HepG2 (cell line): ENCODE measurements at regions not wholly inside any gene's neighbourhood (a gene's known extent, or its start where the extent isn't known, plus 50 kb on each side); places are given as distances from the start of the nearest gene placed in this dataset.

Experiments
- ATAC-seq: fragments of 200-7000 bp; cut with Tn5 transposase; 3 replicates; pipeline ENCODE4 v1.9.1; 2020; ENCODE audit warnings: mild to moderate bottlenecking, moderate library complexity
- BruUV-seq: library from RNA; stranded (reverse); fragments of 400-500 nt; replicated peaks from 2 replicates; lab custom pipeline; 2021; lab: Mats Ljungman, UMichigan
- CTCF ChIA-PET: fragments of 300-600 bp; formaldehyde crosslinking; extraction: SDS; loops from one replicate; lab custom pipeline; 2021; ENCODE audit warnings: low total read pairs, inconsistent platforms, low intra/inter-chr PET ratio; lab: Yijun Ruan, JAX
- POLR2A ChIA-PET: fragments of 350-600 bp; sonication (Branson Sonifier 250); formaldehyde crosslinking; loops from one replicate; lab custom pipeline; 2020; ENCODE audit warnings: antibody characterized with exemption, inconsistent platforms; lab: Yijun Ruan, JAX
- DNase-seq: peaks from one replicate; pipeline ENCODE4 v3.0.0-alpha.2; 2015; ENCODE audit warnings: low spot score
- FAIRE-seq: peaks from 3 replicates; lab custom pipeline; 2011; peaks lifted over from hg19 to GRCh38; lab: Jason Lieb, UNC
- H2AFZ ChIP-seq: one replicate; pipeline ENCODE4 v1.6.1; 2011; ENCODE audit warnings: low read length, inconsistent platforms
- H3K27ac ChIP-seq: fragments of 300-600 bp; 3 replicates; pipeline ENCODE4 v1.8.0; 2011; ENCODE audit warnings: mixed run types, mild to moderate bottlenecking, mixed read lengths, low read length, inconsistent platforms; ENCODE audit not compliant: insufficient read depth; ENCODE audit errors: extremely low read length
- H3K27me3 ChIP-seq, 2 experiments: fragments of 200-600 bp in 1 of 2; 2 replicates in 1 of 2; 3 replicates in 1 of 2; pipeline versions ENCODE4 v1.6.0 to v1.8.0; 2011; ENCODE audit warnings: low read length in 2 of 2, mild to moderate bottlenecking in 2 of 2, moderate library complexity in 2 of 2, inconsistent platforms in 1 of 2; ENCODE audit not compliant: insufficient read depth in 2 of 2, control insufficient read depth in 1 of 2
- H3K36me3 ChIP-seq, 2 experiments: fragments of 200-600 bp in 1 of 2; replicated peaks in 1 of 2; 2 replicates in 1 of 2; 3 replicates in 1 of 2; pipeline versions ENCODE4 v1.5.1 to v1.8.0; 2011; ENCODE audit warnings: low read length in 2 of 2, inconsistent platforms in 1 of 2; ENCODE audit not compliant: insufficient read depth in 2 of 2, control insufficient read depth in 1 of 2
- H3K4me1 ChIP-seq: 2 replicates; pipeline ENCODE4 v1.5.1; 2012; ENCODE audit warnings: low read length, inconsistent platforms; ENCODE audit not compliant: insufficient read depth
- H3K4me2 ChIP-seq: 2 replicates; pipeline ENCODE4 v1.6.0; 2011; ENCODE audit warnings: low read depth, low read length, inconsistent platforms
- H3K4me3 ChIP-seq, 3 experiments: fragments of 200-600 bp in 1 of 3; sonication (generic), shearing (Covaris generic) in 1 of 3; replicated peaks in 1 of 3; 2 replicates each; pipeline ENCODE4 v1.5.1; 2011 to 2016; ENCODE audit warnings: low read length in 3 of 3, inconsistent platforms in 2 of 3, low read depth in 2 of 3, mild to moderate bottlenecking in 2 of 3, control low read depth in 1 of 3, mixed read lengths in 1 of 3; ENCODE audit not compliant: insufficient read depth in 1 of 3
- H3K79me2 ChIP-seq: one replicate; pipeline ENCODE4 v1.6.1; 2011; ENCODE audit warnings: low read length, inconsistent platforms; ENCODE audit not compliant: insufficient read depth
- H3K9ac ChIP-seq: 2 replicates; pipeline ENCODE4 v1.6.0; 2011; ENCODE audit warnings: mild to moderate bottlenecking, low read depth, low read length, inconsistent platforms; ENCODE audit not compliant: insufficient read depth
- H3K9me3 ChIP-seq: 2 replicates; pipeline ENCODE4 v1.5.1; 2012; ENCODE audit warnings: mild to moderate bottlenecking, low read length
- H4K20me1 ChIP-seq: 2 replicates; pipeline ENCODE4 v1.6.0; 2011; ENCODE audit warnings: inconsistent platforms, mild to moderate bottlenecking, low read length, moderate library complexity; ENCODE audit not compliant: insufficient read depth
- FOXK2 ChIP-seq: fragments of 450-650 bp; IDR thresholded peaks from 2 replicates; pipeline ENCODE4 v1.6.1; 2016
- HNF4A ChIP-seq: sonication (generic); formaldehyde crosslinking; IDR thresholded peaks from 2 replicates; pipeline ENCODE4 v1.4.0; 2020; ENCODE audit warnings: missing genetic modification reagents
- HNF4G ChIP-seq, 2 experiments: sonication (generic) in 1 of 2; formaldehyde crosslinking in 1 of 2; IDR thresholded peaks; 2 replicates each; pipeline versions ENCODE4 v1.4.0 to v1.6.1; 2011 to 2020; ENCODE audit warnings: borderline replicate concordance in 2 of 2, low read depth in 2 of 2, mild to moderate bottlenecking in 2 of 2, low read length in 1 of 2, missing genetic modification reagents in 1 of 2, moderate library complexity in 1 of 2
- HOXA7 ChIP-seq: sonication (generic); formaldehyde crosslinking; IDR thresholded peaks from 2 replicates; pipeline ENCODE4 v1.8.1; 2022; ENCODE audit warnings: mild to moderate bottlenecking, missing genetic modification reagents, moderate library complexity
- MTF1 ChIP-seq: sonication (generic); formaldehyde crosslinking; IDR thresholded peaks from 2 replicates; pipeline ENCODE4 v1.5.0; 2020; ENCODE audit warnings: missing genetic modification reagents
- NFIB ChIP-seq: sonication (generic); formaldehyde crosslinking; IDR thresholded peaks from 2 replicates; pipeline ENCODE4 v1.9.0; 2021; ENCODE audit warnings: missing genetic modification reagents, mild to moderate bottlenecking, borderline replicate concordance
- NR3C1 ChIP-seq: sonication (generic); formaldehyde crosslinking; IDR thresholded peaks from 2 replicates; pipeline ENCODE4 v1.4.0; 2020; ENCODE audit warnings: missing genetic modification reagents
- RBM22 ChIP-seq: fragments of 200-400 bp; formaldehyde crosslinking; optimal IDR thresholded peaks from 2 replicates; pipeline ENCODE3; 2017; ENCODE audit warnings: mild to moderate bottlenecking, low read length, moderate library complexity
- TARDBP ChIP-seq: sonication (generic); formaldehyde crosslinking; IDR thresholded peaks from 2 replicates; pipeline ENCODE4 v1.8.0; 2022; ENCODE audit warnings: mild to moderate bottlenecking, missing genetic modification reagents
- ZNF180 ChIP-seq: sonication (generic); formaldehyde crosslinking; IDR thresholded peaks from 2 replicates; pipeline ENCODE4 v1.4.0; 2020; ENCODE audit warnings: low read depth, missing genetic modification reagents, borderline replicate concordance
- ZNF350 ChIP-seq: sonication (generic); formaldehyde crosslinking; IDR thresholded peaks from 2 replicates; pipeline ENCODE4 v1.4.0; 2020; ENCODE audit warnings: mild to moderate bottlenecking, low read depth, missing genetic modification reagents, borderline replicate concordance
- ZNF530 ChIP-seq: sonication (generic); formaldehyde crosslinking; IDR thresholded peaks from 2 replicates; pipeline ENCODE4 v1.5.0; 2020; ENCODE audit warnings: low read depth, mild to moderate bottlenecking, missing genetic modification reagents
- ZNF564 ChIP-seq: sonication (generic); formaldehyde crosslinking; IDR thresholded peaks from 2 replicates; pipeline ENCODE4 v1.8.1; 2023; ENCODE audit warnings: mild to moderate bottlenecking, missing genetic modification reagents
- WGBS: methylation state at CpG from one replicate; pipeline ENCODE4 v1.1.6; 2017; ENCODE audit warnings: low lambda C conversion rate; 5-methylcytosine and 5-hydroxymethylcytosine counted together
- in situ Hi-C: cut with HindIII; loops from 2 replicates; pipeline ENCODE4 v1.10.0; 2017; ENCODE audit warnings: low pct_unique_long_range_greater_than_20kb; ENCODE audit not compliant: extremely low pct_ligation_motif_present
- intact Hi-C: fragments of 100-400 bp; cut with micrococcal nuclease; formaldehyde crosslinking; loops from one replicate; pipeline ENCODE4 v1.10.0; 2022; ENCODE audit not compliant: unreplicated experiment
- TF ChIP-seq, protein P1 (sequence below): sonication (generic); formaldehyde crosslinking; IDR thresholded peaks from 2 replicates; pipeline ENCODE4 v1.8.0; 2023; ENCODE audit warnings: mild to moderate bottlenecking, missing genetic modification reagents
- TF ChIP-seq, protein P2 (sequence below), 2 experiments: fragments of 450-650 bp in 1 of 2; sonication (generic) in 1 of 2; formaldehyde crosslinking; IDR thresholded peaks; 2 replicates each; pipeline versions ENCODE4 v1.5.0 to v1.8.0; 2020 to 2022; ENCODE audit warnings: mild to moderate bottlenecking in 1 of 2, missing genetic modification reagents in 1 of 2
- TF ChIP-seq, protein P3 (sequence below): sonication (generic); formaldehyde crosslinking; IDR thresholded peaks from 2 replicates; pipeline ENCODE4 v1.9.0; 2021; ENCODE audit warnings: missing genetic modification reagents, borderline replicate concordance

DNA sequence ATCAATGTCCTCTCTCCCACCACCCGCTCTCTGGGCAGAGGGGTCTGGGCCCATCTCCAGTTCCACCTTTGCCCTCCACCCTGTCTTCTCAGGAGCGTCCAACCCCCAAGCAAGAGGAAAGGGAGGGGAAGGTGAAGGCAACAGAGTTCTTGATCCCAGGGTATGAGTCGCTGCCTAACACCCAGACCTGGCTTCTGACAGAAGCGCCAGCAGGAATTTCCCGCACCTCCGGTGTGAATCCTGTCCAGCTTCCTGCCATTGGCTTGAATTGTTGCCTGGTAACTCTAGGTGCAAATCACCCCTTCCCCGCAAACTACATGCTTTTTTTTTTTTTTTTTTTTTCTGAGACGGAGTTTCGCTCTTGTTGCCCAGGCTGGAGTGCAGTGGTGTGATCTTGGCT is 84.2 kb upstream of the IER5L start:
- Histone ChIP-seq H4K20me1 (no peaks in the 10 kb centered on the region), H3K36me3 (no peaks in the 10 kb centered on the region), H3K4me1 (no peaks in the 10 kb centered on the region), H2AFZ (no peak overlapping the region), H3K4me2 (no peak overlapping the region), H3K9me3 (no peaks in the 10 kb centered on the region), H3K27ac (no peak overlapping the region), H3K9ac (no peak overlapping the region), H3K4me3 (no peak overlapping the region), H3K79me2 (no peaks in the 10 kb centered on the region), H3K27me3 (peaks cover 3 to 70% of the 10 kb centered on the region in 2 experiments; a peak in 4 of 5 replicates)
- POLR2A ChIA-PET: no interaction called here
- no peak for TF ChIP-seq ZNF564 (CRISPR knock-in tag)
- no peak for TF ChIP-seq NR3C1 (CRISPR knock-in tag)
- no peak for TF ChIP-seq HOXA7 (CRISPR knock-in tag)
- no peak for TF ChIP-seq HNF4A (CRISPR knock-in tag)
- TF ChIP-seq ZNF350: no peak
- TF ChIP-seq, protein P1, sequence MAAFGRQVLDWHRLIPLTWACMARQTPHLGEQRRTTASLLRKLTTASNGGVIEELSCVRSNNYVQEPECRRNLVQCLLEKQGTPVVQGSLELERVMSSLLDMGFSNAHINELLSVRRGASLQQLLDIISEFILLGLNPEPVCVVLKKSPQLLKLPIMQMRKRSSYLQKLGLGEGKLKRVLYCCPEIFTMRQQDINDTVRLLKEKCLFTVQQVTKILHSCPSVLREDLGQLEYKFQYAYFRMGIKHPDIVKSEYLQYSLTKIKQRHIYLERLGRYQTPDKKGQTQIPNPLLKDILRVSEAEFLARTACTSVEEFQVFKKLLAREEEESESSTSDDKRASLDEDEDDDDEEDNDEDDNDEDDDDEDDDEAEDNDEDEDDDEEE: no peak
- TF ChIP-seq HNF4G (IDR thresholded peaks at IDR 0.05; ENCODE audit: borderline replicate concordance, low read depth, low read length): no peak
- no peak for TF ChIP-seq HNF4G (CRISPR knock-in tag; IDR thresholded peaks at IDR 0.05; ENCODE audit: borderline replicate concordance, low read depth)
- no peak for TF ChIP-seq TARDBP (CRISPR knock-in tag)
- no peak for TF ChIP-seq FOXK2
- no peak for TF ChIP-seq MTF1 (CRISPR knock-in tag)
- TF ChIP-seq, protein P2, sequence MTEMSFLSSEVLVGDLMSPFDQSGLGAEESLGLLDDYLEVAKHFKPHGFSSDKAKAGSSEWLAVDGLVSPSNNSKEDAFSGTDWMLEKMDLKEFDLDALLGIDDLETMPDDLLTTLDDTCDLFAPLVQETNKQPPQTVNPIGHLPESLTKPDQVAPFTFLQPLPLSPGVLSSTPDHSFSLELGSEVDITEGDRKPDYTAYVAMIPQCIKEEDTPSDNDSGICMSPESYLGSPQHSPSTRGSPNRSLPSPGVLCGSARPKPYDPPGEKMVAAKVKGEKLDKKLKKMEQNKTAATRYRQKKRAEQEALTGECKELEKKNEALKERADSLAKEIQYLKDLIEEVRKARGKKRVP (CRISPR knock-in tag; IDR thresholded peaks at IDR 0.05): no peak
- no peak for TF ChIP-seq NFIB (CRISPR knock-in tag)
- TF ChIP-seq ZNF180: no peak
- no peak for TF ChIP-seq RBM22
- TF ChIP-seq ZNF530: no peak
- TF ChIP-seq, protein P3, sequence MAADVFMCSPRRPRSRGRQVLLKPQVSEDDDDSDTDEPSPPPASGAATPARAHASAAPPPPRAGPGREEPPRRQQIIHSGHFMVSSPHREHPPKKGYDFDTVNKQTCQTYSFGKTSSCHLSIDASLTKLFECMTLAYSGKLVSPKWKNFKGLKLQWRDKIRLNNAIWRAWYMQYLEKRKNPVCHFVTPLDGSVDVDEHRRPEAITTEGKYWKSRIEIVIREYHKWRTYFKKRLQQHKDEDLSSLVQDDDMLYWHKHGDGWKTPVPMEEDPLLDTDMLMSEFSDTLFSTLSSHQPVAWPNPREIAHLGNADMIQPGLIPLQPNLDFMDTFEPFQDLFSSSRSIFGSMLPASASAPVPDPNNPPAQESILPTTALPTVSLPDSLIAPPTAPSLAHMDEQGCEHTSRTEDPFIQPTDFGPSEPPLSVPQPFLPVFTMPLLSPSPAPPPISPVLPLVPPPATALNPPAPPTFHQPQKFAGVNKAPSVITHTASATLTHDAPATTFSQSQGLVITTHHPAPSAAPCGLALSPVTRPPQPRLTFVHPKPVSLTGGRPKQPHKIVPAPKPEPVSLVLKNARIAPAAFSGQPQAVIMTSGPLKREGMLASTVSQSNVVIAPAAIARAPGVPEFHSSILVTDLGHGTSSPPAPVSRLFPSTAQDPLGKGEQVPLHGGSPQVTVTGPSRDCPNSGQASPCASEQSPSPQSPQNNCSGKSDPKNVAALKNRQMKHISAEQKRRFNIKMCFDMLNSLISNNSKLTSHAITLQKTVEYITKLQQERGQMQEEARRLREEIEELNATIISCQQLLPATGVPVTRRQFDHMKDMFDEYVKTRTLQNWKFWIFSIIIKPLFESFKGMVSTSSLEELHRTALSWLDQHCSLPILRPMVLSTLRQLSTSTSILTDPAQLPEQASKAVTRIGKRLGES (CRISPR knock-in tag): no peak
- DNase-seq: no peak
- FAIRE-seq: no peak
- no peak for ATAC-seq
- in situ Hi-C loops: no loop called here
- CTCF ChIA-PET: no interaction called here
- intact Hi-C loops: no loop called here
- 58% methylated on average over 8 of the region's 9 CpGs for WGBS
- no TSS peak for BruUV-seq
